H1 (cell line): ENCODE measurements at regions not wholly inside any gene's neighbourhood (a gene's known extent, or its start where the extent isn't known, plus 50 kb on each side); places are given as distances from the start of the nearest gene placed in this dataset.

ENCODE experiments used
- BRCA1 ChIP-seq: IDR thresholded peaks from 2 replicates; pipeline ENCODE4 v1.6.1; 2012; ENCODE audit warnings: low read depth, low read length, improper control_type of control experiment
- CREB1 ChIP-seq: IDR thresholded peaks from 2 replicates; pipeline ENCODE4 v1.6.1; 2012; ENCODE audit warnings: inconsistent platforms
- CTCF ChIP-seq, 3 experiments: IDR thresholded peaks; 1 replicate in 2 of 3; 2 replicates in 1 of 3; pipeline versions ENCODE4 v1.5.1 to v1.6.1; 2011; ENCODE audit warnings: low read length in 3 of 3, mild to moderate bottlenecking in 3 of 3, inconsistent platforms in 2 of 3, low read depth in 1 of 3, moderate library complexity in 1 of 3; ENCODE audit not compliant: insufficient read depth in 1 of 3; ENCODE audit errors: control extremely low read depth in 1 of 3
- POLR2A ChIP-seq, 2 experiments: IDR thresholded peaks; 1 replicate in 1 of 2; 2 replicates in 1 of 2; pipeline ENCODE4 v1.6.1; 2011; ENCODE audit warnings: low read depth in 2 of 2, low read length in 2 of 2, mild to moderate bottlenecking in 2 of 2; ENCODE audit errors: control extremely low read depth in 1 of 2
- POLR2AphosphoS5 ChIP-seq: IDR thresholded peaks from 2 replicates; pipeline ENCODE4 v1.6.1; 2011; ENCODE audit warnings: low read depth, low read length
- TAF1 ChIP-seq: IDR thresholded peaks from 2 replicates; pipeline ENCODE4 v1.6.1; 2011; ENCODE audit warnings: mild to moderate bottlenecking, low read depth, low read length

- TF ChIP-seq POLR2AphosphoS5 (no peak), CTCF (IDR thresholded peaks at IDR 0.05; ENCODE audit: control extremely low read depth in 1 of 3, insufficient read depth in 1 of 3, low read depth in 1 of 3, low read length in 3 of 3) (no peak), CREB1 (no peak), POLR2A (IDR thresholded peaks at IDR 0.05; ENCODE audit: control extremely low read depth in 1 of 2, low read depth in 2 of 2, low read length in 2 of 2) (no peak), TAF1 (no peak), BRCA1 (no peak)
Observed at GRCh38 chrX:41984628-41985027, 61.3 kb upstream of the CASK start.
